ENCODE measurements at regions not wholly inside any gene's neighbourhood (a gene's known extent, or its start where the extent isn't known, plus 50 kb on each side); places are given as distances from the start of the nearest gene placed in this dataset.

GRCh38 chr6:22952097-22952496, 382.7 kb downstream of the HDGFL1 start:
- Histone ChIP-seq H3K9me3 (ENCODE audit: insufficient read depth, low read length) (no peaks in the 10 kb centered on the region), H3K27ac (ENCODE audit: low read length) (no peak overlapping the region), H3K36me3 (replicated peaks; ENCODE audit: low read depth, low read length) (no peaks in the 10 kb centered on the region), H3K4me2 (ENCODE audit: low read length) (no peak overlapping the region), H2AFZ (ENCODE audit: low read depth, low read length) (no peak overlapping the region), H3K9ac (ENCODE audit: low read length) (no peak overlapping the region), H4K20me1 (ENCODE audit: insufficient read depth, low read length) (no peaks in the 10 kb centered on the region), H3K4me3 (ENCODE audit: low read length) (no peak overlapping the region), H3K4me1 (ENCODE audit: low read length) (0 out of 2 replicates have a peak, but pooled peaks cover 5% of the 10 kb centered on the region), H3K27me3 (ENCODE audit: low read depth, low read length) (no peaks in the 10 kb centered on the region), H3K79me2 (ENCODE audit: low read length) (no peaks in the 10 kb centered on the region)
- no peak for TF ChIP-seq EZH2phosphoT487 (IDR thresholded peaks at IDR 0.05; ENCODE audit: low read depth)
- TF ChIP-seq CTCF (IDR thresholded peaks at IDR 0.05; ENCODE audit: low read depth, low read length), result no peak

- no peaks in the 10 kb centered on the region for H3K79me2 ChIP-seq (ENCODE audit: low read length)
- peak overlapping the region; percentile 87 for H3K4me2 ChIP-seq (ENCODE audit: low read length)
- peak overlapping the region; percentile 100 for H2AFZ ChIP-seq (ENCODE audit: low read depth, low read length)
- peak overlapping the region; percentile 49 for H3K9ac ChIP-seq (ENCODE audit: low read length)
- H3K27me3 ChIP-seq (ENCODE audit: low read depth, low read length), result no peaks in the 10 kb centered on the region
- no peaks in the 10 kb centered on the region for H4K20me1 ChIP-seq (ENCODE audit: insufficient read depth, low read length)
- H3K4me3 ChIP-seq (ENCODE audit: low read length), result peak overlapping the region; percentile 71
- H3K27ac ChIP-seq (ENCODE audit: low read length), result no peak overlapping the region
- peaks cover 11% of the 10 kb centered on the region; the same call in 1 of the 2 replicates for H3K4me1 ChIP-seq (ENCODE audit: low read length)
- TF ChIP-seq EZH2phosphoT487 (IDR thresholded peaks at IDR 0.05; ENCODE audit: low read depth), result no peak
- no peak for TF ChIP-seq CTCF (IDR thresholded peaks at IDR 0.05; ENCODE audit: low read depth, low read length)
- no peaks in the 10 kb centered on the region for H3K36me3 ChIP-seq (replicated peaks; ENCODE audit: low read depth, low read length)
- H3K9me3 ChIP-seq (ENCODE audit: insufficient read depth, low read length), result no peaks in the 10 kb centered on the region
Measured at GRCh38 chr6:22954749-22955385, 385.5 kb downstream of the HDGFL1 start.

GRCh38 chr6:22956029-22956681, 386.8 kb downstream of the HDGFL1 start:
- no peaks in the 10 kb centered on the region for H4K20me1 ChIP-seq (ENCODE audit: insufficient read depth, low read length)
- no peak overlapping the region for H2AFZ ChIP-seq (ENCODE audit: low read depth, low read length)
- no peaks in the 10 kb centered on the region for H3K79me2 ChIP-seq (ENCODE audit: low read length)
- TF ChIP-seq CTCF (IDR thresholded peaks at IDR 0.05; ENCODE audit: low read depth, low read length), result no peak
- TF ChIP-seq EZH2phosphoT487 (IDR thresholded peaks at IDR 0.05; ENCODE audit: low read depth), result no peak
- no peak overlapping the region for H3K4me3 ChIP-seq (ENCODE audit: low read length)
- no peaks in the 10 kb centered on the region for H3K9me3 ChIP-seq (ENCODE audit: insufficient read depth, low read length)
- H3K4me1 ChIP-seq (ENCODE audit: low read length), result peaks cover 11% of the 10 kb centered on the region; the same call in 1 of the 2 replicates
- H3K27ac ChIP-seq (ENCODE audit: low read length), result no peak overlapping the region
- H3K36me3 ChIP-seq (replicated peaks; ENCODE audit: low read depth, low read length), result no peaks in the 10 kb centered on the region
- no peak overlapping the region for H3K4me2 ChIP-seq (ENCODE audit: low read length)
- H3K27me3 ChIP-seq (ENCODE audit: low read depth, low read length), result no peaks in the 10 kb centered on the region
- H3K9ac ChIP-seq (ENCODE audit: low read length), result no peak overlapping the region

GRCh38 chr6:22958677-22959076, 389.3 kb downstream of the HDGFL1 start:
- H3K36me3 ChIP-seq (replicated peaks; ENCODE audit: low read depth, low read length), result no peaks in the 10 kb centered on the region
- no peak for TF ChIP-seq EZH2phosphoT487 (IDR thresholded peaks at IDR 0.05; ENCODE audit: low read depth)
- TF ChIP-seq CTCF (IDR thresholded peaks at IDR 0.05; ENCODE audit: low read depth, low read length), result no peak

More at GRCh38 chr6:22958677-22959076, 389.3 kb downstream of the HDGFL1 start:
- peaks cover 11% of the 10 kb centered on the region; the same call in 1 of the 2 replicates for H3K4me1 ChIP-seq (ENCODE audit: low read length)
- no peak overlapping the region for H3K4me2 ChIP-seq (ENCODE audit: low read length)
- H3K9ac ChIP-seq (ENCODE audit: low read length), result no peak overlapping the region
- no peak overlapping the region for H3K4me3 ChIP-seq (ENCODE audit: low read length)
- no peaks in the 10 kb centered on the region for H3K27me3 ChIP-seq (ENCODE audit: low read depth, low read length)
- H4K20me1 ChIP-seq (ENCODE audit: insufficient read depth, low read length), result no peaks in the 10 kb centered on the region
- no peak overlapping the region for H3K27ac ChIP-seq (ENCODE audit: low read length)
- no peaks in the 10 kb centered on the region for H3K79me2 ChIP-seq (ENCODE audit: low read length)
- no peaks in the 10 kb centered on the region for H3K9me3 ChIP-seq (ENCODE audit: insufficient read depth, low read length)
- no peak overlapping the region for H2AFZ ChIP-seq (ENCODE audit: low read depth, low read length)

Measured in OCI-LY3 (cell line).